NAMALWA (cell line): ENCODE measurements at regions not wholly inside any gene's neighbourhood (a gene's known extent, or its start where the extent isn't known, plus 50 kb on each side); places are given as distances from the start of the nearest gene placed in this dataset.

ENCODE experiments used
- DNase-seq: peaks from one replicate; pipeline ENCODE4 v3.0.0-alpha.2; 2015; ENCODE audit warnings: low spot score

- DNase-seq, result no peak
Observed at GRCh38 chr15:31473385-31474058, 146.9 kb downstream of the KLF13 start.

- DNase-seq, result no peak
Observed at GRCh38 chr15:31474059-31474868, 147.6 kb downstream of the KLF13 start.

- no peak for DNase-seq
Observed at GRCh38 chr15:31476236-31476810, 149.7 kb downstream of the KLF13 start.

- DNase-seq, result no peak
Observed at GRCh38 chr15:31476866-31477265, 150.2 kb downstream of the KLF13 start.

GRCh38 chr15:31477301-31477700 lies 150.7 kb downstream of the KLF13 start:
- no peak for DNase-seq

GRCh38 chr15:31477851-31478701 lies 151.4 kb downstream of the KLF13 start:
- DNase-seq, result no peak

- DNase-seq, result no peak
Observed at GRCh38 chr15:31478702-31479221, 152.1 kb downstream of the KLF13 start.

GRCh38 chr15:31480356-31481025 lies 153.9 kb downstream of the KLF13 start:
- DNase-seq, result no peak

- no peak for DNase-seq
Observed at GRCh38 chr15:31481142-31481541, 154.5 kb downstream of the KLF13 start.

GRCh38 chr15:31482122-31482922 lies 155.7 kb downstream of the KLF13 start:
- no peak for DNase-seq

- DNase-seq, result no peak
Observed at GRCh38 chr15:31483053-31483985, 156.7 kb downstream of the KLF13 start.

- DNase-seq, result no peak
Observed at GRCh38 chr15:31483986-31484951, 157.6 kb downstream of the KLF13 start.

- DNase-seq, result no peak
Observed at GRCh38 chr15:31484986-31485385, 158.4 kb downstream of the KLF13 start.

- DNase-seq, result no peak
Observed at GRCh38 chr15:31485431-31485830, 158.8 kb downstream of the KLF13 start.

GRCh38 chr15:31485911-31486461 lies 159.4 kb downstream of the KLF13 start:
- DNase-seq, result no peak

- DNase-seq, result no peak
Observed at GRCh38 chr15:31486506-31486905, 159.9 kb downstream of the KLF13 start.

GRCh38 chr15:31486906-31487695 lies 160.5 kb downstream of the KLF13 start:
- DNase-seq, result no peak
